Kidney (tissue), 13 donors: ENCODE measurements at regions not wholly inside any gene's neighbourhood (a gene's known extent, or its start where the extent isn't known, plus 50 kb on each side); places are given as distances from the start of the nearest gene placed in this dataset.

ENCODE experiments used
- DNase-seq, 5 donors: peaks; one replicate each; pipeline ENCODE4 v3.0.0-alpha.2; 2013 to 2020
- FAIRE-seq: peaks from 2 replicates; lab custom pipeline; 2012; peaks lifted over from hg19 to GRCh38; lab: Jason Lieb, UNC
- H3K27ac ChIP-seq, 2 donors: one replicate each; pipeline ENCODE4 v1.7.0; 2013; ENCODE audit warnings: low read depth in 2 of 2, low read length in 2 of 2, inconsistent platforms in 1 of 2
- H3K27me3 ChIP-seq: one replicate; pipeline ENCODE4 v1.7.1; 2013; ENCODE audit warnings: low read length, inconsistent platforms; ENCODE audit not compliant: control insufficient read depth, insufficient read depth
- H3K36me3 ChIP-seq, 3 donors: one replicate each; pipeline versions ENCODE4 v1.7.0 to v1.7.1; 2013; ENCODE audit warnings: low read length in 3 of 3, control low read depth in 1 of 3, inconsistent platforms in 1 of 3; ENCODE audit not compliant: insufficient read depth in 3 of 3, control insufficient read depth in 2 of 3
- H3K4me1 ChIP-seq, 3 donors: one replicate each; pipeline versions ENCODE4 v1.7.0 to v1.7.1; 2013; ENCODE audit warnings: low read length in 3 of 3, inconsistent platforms in 1 of 3, low read depth in 1 of 3; ENCODE audit not compliant: control insufficient read depth in 2 of 3, insufficient read depth in 2 of 3
- H3K4me3 ChIP-seq, 3 donors: one replicate each; pipeline versions ENCODE4 v1.7.0 to v1.8.1; 2013; ENCODE audit warnings: low read length in 3 of 3, control low read depth in 1 of 3, inconsistent platforms in 1 of 3
- H3K9ac ChIP-seq, 3 donors: one replicate each; pipeline versions ENCODE4 v1.7.0 to v1.7.1; 2013; ENCODE audit warnings: low read length in 3 of 3, control low read depth in 1 of 3, inconsistent platforms in 1 of 3
- H3K9me3 ChIP-seq, 3 donors: one replicate each; pipeline versions ENCODE4 v1.7.0 to v1.7.1; 2013; ENCODE audit warnings: low read length in 3 of 3, control low read depth in 1 of 3, inconsistent platforms in 1 of 3; ENCODE audit not compliant: control insufficient read depth in 2 of 3, insufficient read depth in 1 of 3
- CTCF ChIP-seq: IDR thresholded peaks from 3 replicates; pipeline ENCODE4 v1.5.1; 2012; ENCODE audit warnings: mild to moderate bottlenecking, moderate library complexity, borderline replicate concordance; ENCODE audit not compliant: insufficient read depth; ENCODE audit errors: extremely low read depth
- intact Hi-C: fragments of 100-400 bp; cut with DNase I; formaldehyde crosslinking; loops from one replicate; pipeline ENCODE4 v1.11.1; 2022
- donor health status: control.
- donor health status: control.
- donor health status: control.
- donor health status: control.
- donor health status: control.
- donor health status: DM: yes; HTN: yes; CAD: no.
- donor health status: Normal renal cell carcinoma (clear cell type).

DNA sequence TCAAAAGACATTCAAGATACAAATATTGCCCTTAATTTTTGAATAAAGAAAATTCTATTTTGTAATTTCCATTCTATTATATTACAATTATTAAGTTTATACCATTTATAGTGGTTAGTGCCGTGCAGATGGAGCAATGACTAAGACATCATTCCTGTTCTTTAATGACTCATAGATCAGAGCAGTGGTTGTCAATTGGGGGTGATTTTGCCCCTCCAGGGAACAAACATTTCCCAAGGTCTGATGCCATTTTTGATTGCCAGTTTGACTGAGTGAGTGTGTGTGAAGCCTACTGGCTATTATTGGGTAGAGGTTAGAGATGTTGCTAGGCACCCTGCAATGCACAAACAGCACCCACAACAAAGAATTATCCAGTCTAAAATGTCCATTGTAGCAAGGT, 97.9 kb upstream of the DDIT4L start:
- no peaks in the 10 kb centered on the region for H3K36me3 ChIP-seq
- no peak overlapping the region for H3K4me3 ChIP-seq
- no peak overlapping the region for H3K9ac ChIP-seq
- H3K27ac ChIP-seq: no peak overlapping the region
- H3K4me1 ChIP-seq: no peaks in the 10 kb centered on the region
- no peak for TF ChIP-seq CTCF
- no peaks in the 10 kb centered on the region for H3K27me3 ChIP-seq
- FAIRE-seq (no peak), DNase-seq (no peak)
- intact Hi-C loops: no loop called here
- no peaks in the 10 kb centered on the region for H3K9me3 ChIP-seq

DNA sequence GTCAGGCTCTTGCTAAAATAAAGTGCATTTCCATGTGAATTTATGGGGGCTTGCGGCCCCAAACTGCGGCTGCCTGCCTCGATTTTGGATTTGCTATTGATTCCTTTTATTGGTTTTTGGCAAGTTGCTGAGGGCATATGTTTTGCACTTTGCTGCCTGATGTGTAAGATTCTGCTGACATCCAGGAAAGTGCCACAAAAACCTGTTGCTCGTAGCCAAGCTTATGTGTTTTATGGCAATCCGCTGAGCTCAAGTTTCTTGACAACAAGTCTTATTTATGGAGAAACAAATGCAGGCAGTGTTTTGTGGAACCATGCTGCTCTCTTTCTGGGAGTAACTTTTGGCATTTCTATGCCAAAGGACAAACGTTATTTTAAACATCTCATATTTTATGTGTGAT, 97.3 kb upstream of the DDIT4L start:
- Histone ChIP-seq H3K27ac (no peak overlapping the region), H3K4me3 (no peak overlapping the region), H3K27me3 (no peaks in the 10 kb centered on the region), H3K9ac (no peak overlapping the region), H3K9me3 (no peaks in the 10 kb centered on the region), H3K36me3 (no peaks in the 10 kb centered on the region), H3K4me1 (no peaks in the 10 kb centered on the region)
- FAIRE-seq (no peak), DNase-seq (peak in 3 of 5 donors; percentile 32 to 71 (median 70))
- TF ChIP-seq CTCF: no peak
- intact Hi-C loops: no loop called here

- no peak for TF ChIP-seq CTCF
- DNase-seq: peak in 4 of 5 donors; percentile 69 to 91 (median 84)
- H3K9ac ChIP-seq: no peak overlapping the region
- no peaks in the 10 kb centered on the region for H3K4me1 ChIP-seq
- H3K27ac ChIP-seq: no peak overlapping the region
- no peak overlapping the region for H3K4me3 ChIP-seq
- no peaks in the 10 kb centered on the region for H3K36me3 ChIP-seq
- no peaks in the 10 kb centered on the region for H3K27me3 ChIP-seq
- no peak for FAIRE-seq
- intact Hi-C loops: no loop called here
- no peaks in the 10 kb centered on the region for H3K9me3 ChIP-seq
Observed at GRCh38 chr4:100286636-100287035, 96.4 kb upstream of the DDIT4L start.

DNA sequence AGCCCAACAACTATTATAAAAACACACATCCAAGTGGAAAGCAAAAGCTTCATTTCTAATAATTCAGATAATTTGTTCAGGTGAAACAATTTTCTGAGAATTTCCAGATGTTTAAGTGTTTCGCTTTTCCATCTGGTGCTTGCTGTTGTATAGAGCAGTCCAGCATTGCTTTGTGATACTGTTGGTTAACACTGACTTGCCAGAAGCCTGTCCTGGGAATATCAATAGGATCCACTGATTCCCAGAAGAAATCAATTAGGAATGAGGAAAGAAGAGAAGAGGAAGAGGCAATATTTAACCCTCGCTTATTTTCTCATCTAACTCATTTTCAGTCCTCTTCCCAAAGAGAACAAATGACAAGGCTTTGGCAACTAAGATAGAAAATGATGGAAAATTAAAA, 94.9 kb upstream of the DDIT4L start:
- H3K9me3 ChIP-seq: no peaks in the 10 kb centered on the region
- no peak overlapping the region for H3K27ac ChIP-seq
- no peak for TF ChIP-seq CTCF
- H3K4me1 ChIP-seq: no peaks in the 10 kb centered on the region
- H3K36me3 ChIP-seq: no peaks in the 10 kb centered on the region
- intact Hi-C loops: no loop called here
- no peak overlapping the region for H3K9ac ChIP-seq
- H3K27me3 ChIP-seq: no peaks in the 10 kb centered on the region
- H3K4me3 ChIP-seq: no peak overlapping the region
- DNase-seq (no peak), FAIRE-seq (no peak)
